ENCODE measurements at regions not wholly inside any gene's neighbourhood (a gene's known extent, or its start where the extent isn't known, plus 50 kb on each side); places are given as distances from the start of the nearest gene placed in this dataset.

- POLR2A ChIA-PET = no interaction called here
- CTCF ChIA-PET = no interaction called here
- DNase-seq (ENCODE audit: extremely low spot score) = no peak
- TF ChIP-seq FOXA1 (IDR thresholded peaks at IDR 0.05) (no peak), L3MBTL2 (conservative IDR thresholded peaks at IDR 0.05) (no peak), FOXM1 (IDR thresholded peaks at IDR 0.05; ENCODE audit: borderline replicate concordance) (no peak), PKNOX1 (IDR thresholded peaks at IDR 0.05) (no peak), BHLHE40 (IDR thresholded peaks at IDR 0.05; ENCODE audit: borderline replicate concordance) (no peak), ELF4 (IDR thresholded peaks at IDR 0.05) (no peak), TARDBP (IDR thresholded peaks at IDR 0.05) (no peak), LEF1 (IDR thresholded peaks at IDR 0.05; ENCODE audit: borderline replicate concordance) (no peak), HDGF (IDR thresholded peaks at IDR 0.05; ENCODE audit: borderline replicate concordance) (no peak), NFRKB (IDR thresholded peaks at IDR 0.05) (no peak), ARNT (IDR thresholded peaks at IDR 0.05) (no peak), CTBP1 (IDR thresholded peaks at IDR 0.05; ENCODE audit: borderline replicate concordance) (no peak)
These were observed 76.2 kb upstream of the TNFSF11 start for GRCh38 chr13:42497798-42498197.

- TF ChIP-seq ZNF384 (IDR thresholded peaks at IDR 0.05) (no peak), FOXM1 (IDR thresholded peaks at IDR 0.05; ENCODE audit: borderline replicate concordance) (no peak), LEF1 (IDR thresholded peaks at IDR 0.05; ENCODE audit: borderline replicate concordance) (no peak), FOXK2 (IDR thresholded peaks at IDR 0.05) (no peak), FOXA1 (IDR thresholded peaks at IDR 0.05) (no peak), ARNT (IDR thresholded peaks at IDR 0.05) (no peak)
- DNase-seq (ENCODE audit: extremely low spot score) = no peak
- CTCF ChIA-PET = interaction anchor here (0.9 kb wide), 1 partner anchor 8 kb away, joined by 3 read pairs; no protein-coding TSS in a partner anchor
These were observed 75.4 kb upstream of the TNFSF11 start for GRCh38 chr13:42498521-42498920.

More at GRCh38 chr13:42498521-42498920, 75.4 kb upstream of the TNFSF11 start:
- POLR2A ChIA-PET = no interaction called here

Data from HEK293T (cell line).